ENCODE measurements at regions not wholly inside any gene's neighbourhood (a gene's known extent, or its start where the extent isn't known, plus 50 kb on each side); places are given as distances from the start of the nearest gene placed in this dataset.

DNA sequence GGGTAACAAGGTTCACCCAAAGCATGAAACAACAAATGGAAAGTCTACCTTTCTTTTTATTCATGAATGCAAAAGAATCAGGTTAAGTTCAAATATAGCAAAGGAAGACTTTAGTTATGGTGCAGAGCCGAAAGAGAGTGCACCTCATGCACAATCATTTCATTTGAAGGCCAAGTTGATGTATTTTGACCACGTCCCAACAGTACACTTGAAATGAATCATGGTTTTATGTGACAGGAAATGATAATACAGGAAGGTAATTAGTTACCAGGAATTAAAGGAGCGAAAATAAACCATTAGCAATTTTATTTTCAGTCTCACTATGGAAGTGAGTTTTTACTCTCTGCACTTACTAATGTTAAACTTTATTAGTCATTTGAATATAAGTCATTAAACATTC, 281.2 kb upstream of the DIAPH2 start:
- TF ChIP-seq, protein P1, sequence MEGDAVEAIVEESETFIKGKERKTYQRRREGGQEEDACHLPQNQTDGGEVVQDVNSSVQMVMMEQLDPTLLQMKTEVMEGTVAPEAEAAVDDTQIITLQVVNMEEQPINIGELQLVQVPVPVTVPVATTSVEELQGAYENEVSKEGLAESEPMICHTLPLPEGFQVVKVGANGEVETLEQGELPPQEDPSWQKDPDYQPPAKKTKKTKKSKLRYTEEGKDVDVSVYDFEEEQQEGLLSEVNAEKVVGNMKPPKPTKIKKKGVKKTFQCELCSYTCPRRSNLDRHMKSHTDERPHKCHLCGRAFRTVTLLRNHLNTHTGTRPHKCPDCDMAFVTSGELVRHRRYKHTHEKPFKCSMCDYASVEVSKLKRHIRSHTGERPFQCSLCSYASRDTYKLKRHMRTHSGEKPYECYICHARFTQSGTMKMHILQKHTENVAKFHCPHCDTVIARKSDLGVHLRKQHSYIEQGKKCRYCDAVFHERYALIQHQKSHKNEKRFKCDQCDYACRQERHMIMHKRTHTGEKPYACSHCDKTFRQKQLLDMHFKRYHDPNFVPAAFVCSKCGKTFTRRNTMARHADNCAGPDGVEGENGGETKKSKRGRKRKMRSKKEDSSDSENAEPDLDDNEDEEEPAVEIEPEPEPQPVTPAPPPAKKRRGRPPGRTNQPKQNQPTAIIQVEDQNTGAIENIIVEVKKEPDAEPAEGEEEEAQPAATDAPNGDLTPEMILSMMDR (conservative IDR thresholded peaks at IDR 0.05; ENCODE audit: low read depth, low read length) = no peak
- TF ChIP-seq EZH2 (IDR thresholded peaks at IDR 0.05; ENCODE audit: borderline replicate concordance, low read depth, low read length, poor library complexity, severe bottlenecking) = no peak

Measured in A673 (cell line).